ENCODE measurements at regions not wholly inside any gene's neighbourhood (a gene's known extent, or its start where the extent isn't known, plus 50 kb on each side); places are given as distances from the start of the nearest gene placed in this dataset.

DNA sequence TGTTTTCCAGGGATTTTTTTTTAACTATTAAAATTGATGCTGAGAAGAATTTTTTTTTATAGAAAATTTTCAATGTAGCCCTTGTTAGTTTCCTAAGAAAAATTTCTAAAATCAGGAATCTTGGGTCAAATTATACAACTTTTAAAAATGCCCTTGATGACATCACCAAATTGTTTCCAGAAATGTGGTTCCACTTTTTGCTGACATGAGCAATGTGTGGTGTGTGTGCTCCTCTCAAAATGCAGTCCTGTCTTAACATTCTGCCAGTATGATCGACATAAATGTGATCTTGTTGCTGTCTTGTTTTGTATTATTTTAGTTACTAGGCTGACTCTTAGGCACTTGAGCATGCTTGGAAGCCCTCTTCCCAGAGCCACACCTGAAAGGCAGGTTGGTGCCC lies 89.7 kb upstream of the ST6GAL2 start:
- in situ Hi-C loops (cut with HindIII; ENCODE audit: low sequenced_read_pairs), result no loop called here
- DNase-seq (ENCODE audit: low spot score), result no peak

DNA sequence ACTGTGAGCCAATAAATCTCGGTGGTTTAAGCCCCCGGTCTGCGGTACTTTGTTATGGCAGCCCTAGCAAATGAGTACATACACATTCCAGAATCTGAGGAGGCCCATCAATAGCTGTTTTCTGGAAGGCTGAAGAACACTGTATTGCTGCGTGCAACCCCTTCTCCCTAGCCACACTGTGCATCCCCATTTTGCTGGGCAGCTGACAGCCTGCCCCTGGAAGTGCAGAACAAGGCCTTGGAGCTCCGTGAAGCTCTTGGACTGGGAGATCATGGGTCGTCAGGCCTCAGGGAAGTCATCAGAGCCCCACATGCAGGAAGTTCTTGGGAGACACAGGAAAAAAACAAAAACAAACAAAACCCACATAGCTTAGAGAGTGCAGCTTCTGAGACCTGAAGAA lies 90.6 kb upstream of the ST6GAL2 start:
- no peak for DNase-seq (ENCODE audit: low spot score)
- in situ Hi-C loops (cut with HindIII; ENCODE audit: low sequenced_read_pairs), result no loop called here

DNA sequence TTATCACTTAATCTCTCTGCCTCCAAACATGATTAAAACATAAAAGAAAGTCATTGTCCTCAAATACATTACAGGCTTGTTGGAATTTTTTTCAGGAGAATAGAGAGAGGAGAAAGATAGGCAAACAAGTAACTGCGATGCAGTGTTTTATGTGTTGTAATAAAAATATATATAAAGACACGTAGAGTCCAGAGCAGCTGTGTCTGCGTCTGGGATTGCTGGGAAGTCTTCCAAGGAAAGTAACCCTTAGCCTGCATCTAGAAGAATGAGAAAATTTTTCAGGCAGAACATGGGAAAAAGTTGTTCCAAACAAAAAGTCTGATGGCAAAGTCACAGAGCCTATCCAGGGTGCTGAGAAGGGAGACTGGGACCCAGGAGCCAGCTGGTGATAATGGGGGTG lies 91.8 kb upstream of the ST6GAL2 start:
- in situ Hi-C loops (cut with HindIII; ENCODE audit: low sequenced_read_pairs), result no loop called here
- DNase-seq (ENCODE audit: low spot score), result no peak

DNA sequence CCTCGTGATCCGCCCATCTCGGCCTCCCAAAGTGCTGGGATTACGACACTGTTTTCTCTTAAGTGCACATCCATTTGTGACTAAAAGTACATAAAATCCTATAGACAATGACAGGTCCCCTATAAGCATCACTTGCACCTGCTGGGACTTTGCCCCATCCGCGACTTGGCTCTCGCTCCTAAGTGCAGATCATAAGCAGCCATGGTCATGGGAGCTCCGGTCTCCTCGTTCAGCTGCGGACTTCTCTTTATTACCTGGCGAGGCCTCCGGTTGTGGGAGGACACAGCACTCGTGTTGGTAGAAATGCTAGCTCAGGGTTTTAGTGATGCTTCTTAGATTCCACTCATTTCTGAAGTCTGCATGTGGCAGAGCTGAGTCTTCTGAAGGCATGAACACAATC lies 92.7 kb upstream of the ST6GAL2 start:
- DNase-seq (ENCODE audit: low spot score), result no peak
- in situ Hi-C loops (cut with HindIII; ENCODE audit: low sequenced_read_pairs), result no loop called here

DNA sequence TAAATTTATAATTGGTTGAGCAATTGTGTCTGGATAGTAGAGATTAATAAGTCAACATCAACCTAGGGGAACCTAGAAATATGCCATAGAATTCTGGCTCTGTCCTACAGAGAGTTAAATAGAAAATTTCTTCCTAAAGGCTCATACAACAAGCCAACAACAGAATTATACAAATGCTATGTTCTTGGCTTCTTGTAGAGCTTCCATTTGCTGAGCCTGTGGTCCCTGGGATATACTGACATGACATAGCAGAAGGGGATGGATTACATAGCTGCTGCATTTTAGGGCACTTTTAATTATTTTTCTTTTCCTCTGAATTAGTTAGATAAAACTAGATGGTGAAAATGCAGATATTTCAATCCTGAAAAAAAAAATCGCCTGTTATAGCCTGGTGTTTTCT lies 95.5 kb upstream of the ST6GAL2 start:
- in situ Hi-C loops (cut with HindIII; ENCODE audit: low sequenced_read_pairs), result no loop called here
- DNase-seq (ENCODE audit: low spot score), result no peak

DNA sequence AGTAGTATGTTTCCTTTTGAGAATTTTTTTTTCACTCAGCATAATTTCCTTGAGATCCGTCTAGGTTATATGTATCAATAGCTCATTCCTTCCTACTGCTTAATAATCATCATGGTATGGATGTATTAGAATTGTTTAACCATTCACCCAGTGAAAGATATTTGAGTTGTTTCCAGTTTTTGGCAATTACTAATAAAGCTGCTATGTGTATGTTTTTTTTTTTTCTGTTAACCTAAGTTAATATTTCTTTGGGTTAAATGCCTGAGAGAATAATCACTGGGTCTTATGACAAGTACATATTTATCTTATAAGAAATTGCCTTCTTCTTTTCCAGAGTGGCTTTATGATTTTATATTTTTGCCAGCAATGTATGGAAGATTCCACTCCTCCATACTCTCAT lies 96.4 kb upstream of the ST6GAL2 start:
- in situ Hi-C loops (cut with HindIII; ENCODE audit: low sequenced_read_pairs), result no loop called here
- no peak for DNase-seq (ENCODE audit: low spot score)

DNA sequence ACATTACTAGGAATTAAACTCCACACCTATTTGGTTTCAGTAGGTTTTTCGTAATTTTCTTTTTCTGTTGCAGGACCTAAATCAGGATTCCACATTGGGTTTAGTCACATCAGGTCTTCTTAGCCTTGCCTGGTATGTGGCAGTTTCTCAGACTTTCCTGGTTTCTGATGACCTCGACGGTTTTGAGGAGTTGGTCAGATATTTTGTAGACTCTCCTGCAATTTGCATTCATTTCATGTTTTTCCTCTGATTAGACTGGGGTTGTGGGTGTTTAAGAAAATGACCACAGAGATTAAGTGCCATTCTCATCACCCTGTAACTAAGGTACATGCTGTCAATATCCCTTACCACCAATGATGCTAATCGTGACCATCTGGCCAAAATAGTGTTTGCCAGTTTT lies 97.3 kb upstream of the ST6GAL2 start:
- no peak for DNase-seq (ENCODE audit: low spot score)
- in situ Hi-C loops (cut with HindIII; ENCODE audit: low sequenced_read_pairs), result no loop called here

DNA sequence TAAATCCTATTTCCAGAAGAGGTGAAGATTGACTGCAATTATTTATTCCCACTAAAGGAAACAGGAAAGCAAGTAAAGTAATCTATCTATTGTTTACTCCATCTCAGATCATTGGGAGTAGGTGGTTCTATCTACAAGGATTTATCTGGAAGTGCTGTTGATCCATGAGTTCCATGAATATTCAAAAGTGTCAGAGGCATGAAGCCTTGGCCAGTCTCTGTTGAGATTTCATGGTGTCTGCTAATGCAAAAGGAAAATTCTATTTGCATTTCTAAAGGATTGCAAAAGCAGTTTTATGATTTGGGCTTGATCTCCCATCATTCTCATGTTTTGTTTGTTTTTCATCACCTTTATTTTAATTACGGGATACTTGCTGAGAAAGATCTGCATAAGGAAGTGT lies 102.4 kb upstream of the ST6GAL2 start:
- no peak for DNase-seq (ENCODE audit: low spot score)
- in situ Hi-C loops (cut with HindIII; ENCODE audit: low sequenced_read_pairs), result no loop called here

DNA sequence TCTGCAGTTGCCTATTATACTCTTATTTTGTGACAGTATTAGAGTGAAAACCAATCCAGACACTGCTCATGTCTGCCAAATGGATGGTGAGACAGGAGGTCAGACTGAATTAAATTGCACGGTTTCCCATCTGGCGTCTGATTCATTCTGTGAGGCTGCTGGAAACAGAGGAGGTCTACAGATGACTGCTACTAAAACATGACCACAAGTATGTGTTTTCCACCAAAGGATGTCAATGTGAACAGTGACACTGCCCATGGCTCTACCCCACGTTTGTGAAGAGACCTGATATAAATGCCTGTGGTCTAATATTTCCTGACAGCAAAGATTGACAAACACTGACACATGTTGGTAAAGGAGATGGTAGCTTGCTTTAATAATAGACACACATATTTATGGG lies 104.3 kb upstream of the ST6GAL2 start:
- in situ Hi-C loops (cut with HindIII; ENCODE audit: low sequenced_read_pairs), result no loop called here
- DNase-seq (ENCODE audit: low spot score), result peak; percentile 13

DNA sequence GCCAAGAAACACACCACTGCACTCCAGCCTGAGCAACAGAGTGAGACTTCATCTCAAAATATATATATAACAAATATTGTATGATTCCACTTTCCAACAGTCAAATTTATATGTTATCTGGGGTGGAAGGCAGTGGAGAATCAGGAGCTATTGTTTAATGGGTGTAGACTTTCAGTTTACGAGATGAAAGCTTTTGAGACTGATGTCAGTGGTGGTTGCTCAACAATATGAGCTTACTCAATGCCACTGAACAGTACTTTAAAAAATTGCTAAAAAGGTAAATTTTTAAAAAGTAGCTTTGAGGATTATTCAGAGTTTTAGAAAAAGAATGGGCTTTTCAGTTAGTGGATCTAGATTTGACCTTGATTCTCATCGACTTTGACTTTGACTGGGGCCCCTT lies 105.9 kb upstream of the ST6GAL2 start:
- in situ Hi-C loops (cut with HindIII; ENCODE audit: low sequenced_read_pairs), result no loop called here
- no peak for DNase-seq (ENCODE audit: low spot score)

DNA sequence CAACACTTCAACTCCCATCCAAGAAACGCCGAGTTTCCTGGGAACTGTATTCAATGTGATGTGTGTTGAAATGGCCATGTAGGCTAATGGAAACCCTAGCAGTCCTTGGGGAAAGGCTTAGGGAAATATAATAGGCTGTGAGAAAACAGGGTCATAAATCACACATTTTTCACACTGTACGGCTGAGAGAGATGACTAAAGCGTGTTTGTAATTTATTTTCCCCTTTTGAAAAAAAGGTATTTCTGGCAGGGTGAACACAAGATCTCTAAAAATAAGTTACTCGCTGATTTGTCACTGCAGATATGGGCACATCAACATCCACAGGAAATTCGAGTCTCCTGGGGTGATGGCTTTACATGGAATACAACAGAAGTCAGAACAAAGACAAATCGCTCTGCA lies 109.6 kb upstream of the ST6GAL2 start:
- DNase-seq (ENCODE audit: low spot score), result peak; percentile 5
- in situ Hi-C loops (cut with HindIII; ENCODE audit: low sequenced_read_pairs), result no loop called here

DNA sequence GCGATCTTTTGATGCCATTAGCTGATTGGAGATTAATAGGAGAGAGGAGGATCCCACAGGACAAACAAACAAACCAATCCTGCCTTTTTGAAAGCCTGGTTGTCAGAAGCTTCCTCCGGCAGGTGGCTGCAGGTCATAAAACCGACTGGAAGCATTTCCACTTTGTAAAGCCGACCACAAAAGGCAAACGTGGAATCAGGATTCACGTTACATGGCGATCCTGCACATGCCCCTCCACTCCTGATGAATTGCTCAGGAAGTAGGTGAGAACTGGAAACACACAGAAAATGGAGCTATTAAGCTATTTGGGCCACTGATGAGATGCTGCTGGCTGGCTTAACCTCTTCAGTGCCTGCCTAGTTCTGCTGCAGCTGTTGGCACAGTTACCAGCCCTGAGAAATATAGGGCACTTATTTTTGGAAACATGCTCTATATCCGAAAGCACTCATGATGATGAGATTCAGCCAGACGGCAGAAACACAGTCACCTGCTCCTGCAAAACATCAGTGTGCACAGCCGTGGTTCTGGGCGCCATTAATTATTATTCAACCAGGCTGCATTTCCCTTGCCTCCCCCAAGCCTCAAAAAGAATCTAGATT lies 110.3 kb upstream of the ST6GAL2 start:
- in situ Hi-C loops (cut with HindIII; ENCODE audit: low sequenced_read_pairs), result no loop called here
- peak; percentile 37 for DNase-seq (ENCODE audit: low spot score)

DNA sequence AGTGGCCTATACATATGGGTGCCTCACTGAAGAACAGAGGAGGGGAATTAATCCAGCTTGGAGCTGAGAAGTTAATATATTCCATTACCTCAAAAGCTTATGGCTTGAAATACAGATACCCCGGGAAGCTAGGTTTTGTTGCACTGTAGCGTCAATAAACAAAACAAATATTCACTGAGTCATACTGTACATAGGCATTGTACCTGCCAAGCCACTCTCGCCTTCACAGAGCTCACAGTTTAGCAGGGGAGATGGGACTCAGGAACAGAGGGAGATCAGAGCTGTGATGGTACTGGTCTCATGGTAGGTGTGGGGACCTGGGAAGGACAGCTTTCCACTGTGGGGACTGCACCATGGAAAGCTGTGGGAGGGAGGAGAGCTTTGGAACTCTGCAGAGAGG lies 111.2 kb upstream of the ST6GAL2 start:
- no peak for DNase-seq (ENCODE audit: low spot score)
- in situ Hi-C loops (cut with HindIII; ENCODE audit: low sequenced_read_pairs), result no loop called here

DNA sequence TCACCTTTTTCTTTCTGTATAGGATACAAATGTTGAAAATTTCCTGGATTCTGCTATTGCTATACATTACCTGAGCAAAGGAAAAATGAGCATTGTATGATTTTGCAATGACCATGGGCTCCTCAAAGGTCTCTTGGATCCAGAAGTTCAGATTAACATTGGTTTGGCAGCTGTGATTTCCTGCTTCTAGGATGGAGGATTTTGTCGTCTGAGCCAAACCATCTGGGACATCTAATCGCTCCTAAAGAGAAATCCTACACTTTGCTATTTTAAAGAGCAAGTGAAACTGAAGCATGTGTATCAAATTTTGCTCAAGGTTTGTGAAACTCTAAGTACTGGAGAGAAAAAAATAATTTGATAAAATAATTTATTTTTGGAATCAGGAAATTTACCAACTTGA lies 115.1 kb upstream of the ST6GAL2 start:
- no peak for DNase-seq (ENCODE audit: low spot score)
- in situ Hi-C loops (cut with HindIII; ENCODE audit: low sequenced_read_pairs), result no loop called here

DNA sequence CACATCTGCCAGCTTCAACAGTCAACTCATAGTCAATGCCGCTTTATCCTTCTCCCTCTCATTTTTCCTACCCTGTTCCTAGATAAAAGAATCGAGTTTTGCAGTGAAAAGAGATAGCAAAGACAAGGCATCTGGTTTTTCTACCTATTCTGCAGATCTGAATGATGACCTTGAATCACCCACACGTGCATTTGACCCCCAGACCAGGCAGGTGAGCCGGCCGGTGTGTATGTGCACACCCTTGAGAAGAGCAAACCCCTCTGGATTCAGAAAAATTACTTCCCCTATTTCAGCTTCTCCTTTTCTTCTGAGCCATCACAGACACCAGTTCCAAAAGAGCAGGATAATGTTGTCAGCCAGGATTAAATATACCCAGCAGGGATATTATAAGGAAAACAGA lies 115.6 kb upstream of the ST6GAL2 start:
- in situ Hi-C loops (cut with HindIII; ENCODE audit: low sequenced_read_pairs), result no loop called here

DNA sequence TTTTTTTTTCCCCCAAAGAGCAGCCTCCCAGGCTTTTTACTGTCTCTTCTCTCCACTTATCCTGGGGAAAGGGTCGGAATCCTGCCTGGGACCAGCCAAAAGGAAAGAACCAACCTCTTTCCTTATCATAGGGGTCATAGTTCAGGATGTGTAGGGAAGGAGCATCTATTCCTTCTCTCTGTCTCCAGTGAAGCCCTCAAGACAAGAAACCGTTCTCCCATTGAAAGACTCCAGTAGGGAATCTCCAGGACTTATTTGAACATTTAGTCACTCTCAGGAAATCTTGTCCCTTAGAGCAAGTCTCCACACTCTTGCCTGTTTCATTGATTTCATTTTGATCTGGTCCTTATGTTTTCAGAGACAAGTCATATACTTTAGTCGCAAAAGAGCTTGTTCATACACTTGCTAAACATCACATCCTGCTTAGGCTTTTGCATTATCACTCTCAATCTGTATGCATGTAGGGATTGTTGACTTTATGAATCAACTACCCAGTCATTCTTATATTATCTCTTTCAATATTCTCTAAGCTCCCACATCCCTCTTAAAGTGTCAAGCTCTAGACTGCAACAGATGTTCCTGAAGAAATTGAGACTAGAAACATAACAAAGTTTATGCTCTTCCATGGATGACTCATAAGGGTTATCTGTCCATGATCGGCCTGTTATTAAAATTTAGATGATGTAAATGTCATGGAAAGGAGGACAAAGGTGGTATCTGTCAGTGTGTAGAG lies 116.2 kb upstream of the ST6GAL2 start:
- in situ Hi-C loops (cut with HindIII; ENCODE audit: low sequenced_read_pairs), result no loop called here
- no peak for DNase-seq (ENCODE audit: low spot score)

More for the DNA sequence above, 115.6 kb upstream of the ST6GAL2 start:
- no peak for DNase-seq (ENCODE audit: low spot score)

DNA sequence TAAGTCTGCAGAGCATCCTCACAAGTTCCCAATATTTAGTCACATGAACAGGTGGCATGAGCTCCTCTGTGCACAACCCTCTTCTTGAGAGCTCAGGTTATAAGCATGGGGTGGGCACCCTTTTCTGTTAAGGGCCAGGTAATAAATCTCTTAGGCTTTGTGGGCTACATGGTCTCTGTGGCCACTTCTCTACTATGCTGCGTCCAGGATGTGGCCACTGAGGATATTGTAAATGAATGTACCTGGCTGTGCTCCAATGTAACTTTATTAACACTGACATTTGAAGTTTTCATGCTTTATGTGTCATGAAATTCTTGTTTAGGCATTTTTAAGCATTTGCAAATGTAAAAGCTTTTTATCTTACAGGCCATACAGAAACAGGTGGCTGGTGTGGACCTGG lies 116.8 kb upstream of the ST6GAL2 start:
- in situ Hi-C loops (cut with HindIII; ENCODE audit: low sequenced_read_pairs), result no loop called here
- no peak for DNase-seq (ENCODE audit: low spot score)

DNA sequence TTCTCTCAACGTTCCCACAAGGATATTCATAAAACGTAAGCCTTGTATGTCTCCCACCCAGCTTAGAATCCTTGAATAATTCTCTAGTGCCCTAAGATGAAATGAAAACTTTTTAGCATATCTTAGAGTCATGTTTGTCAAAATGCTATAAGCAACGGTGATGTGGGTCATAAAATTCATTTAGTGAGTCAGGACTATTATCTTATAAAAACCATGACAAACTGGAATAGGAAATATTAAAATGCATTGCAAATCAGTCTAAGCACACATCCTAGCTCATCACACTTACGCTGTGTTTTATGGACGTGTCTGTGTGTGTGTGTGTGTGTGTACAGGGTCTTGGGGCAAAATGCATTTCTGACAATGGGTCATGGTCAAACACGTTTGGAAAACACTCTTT lies 119.9 kb upstream of the ST6GAL2 start:
- in situ Hi-C loops (cut with HindIII; ENCODE audit: low sequenced_read_pairs), result no loop called here

DNA sequence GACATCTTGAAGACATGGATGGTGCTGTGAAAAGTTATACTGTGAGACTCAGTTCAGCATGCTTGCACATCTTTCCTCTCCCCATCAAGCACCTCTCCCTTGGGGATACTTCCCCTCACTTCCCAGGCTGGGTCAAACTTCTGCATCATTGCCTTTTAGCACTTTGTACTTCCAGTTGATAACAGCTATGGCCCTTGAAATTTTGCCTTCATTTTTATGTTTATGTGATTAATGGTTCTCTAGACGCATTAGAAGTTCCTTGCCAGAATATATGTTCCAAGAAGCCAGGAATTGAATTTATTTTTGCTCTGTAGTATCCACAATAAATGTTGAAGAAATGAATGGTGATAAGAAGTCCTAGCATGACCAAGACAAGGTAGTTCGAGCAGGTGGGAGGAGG lies 120.9 kb upstream of the ST6GAL2 start:
- in situ Hi-C loops (cut with HindIII; ENCODE audit: low sequenced_read_pairs), result no loop called here
- DNase-seq (ENCODE audit: low spot score), result no peak

More for the DNA sequence above, 119.9 kb upstream of the ST6GAL2 start:
- no peak for DNase-seq (ENCODE audit: low spot score)

DNA sequence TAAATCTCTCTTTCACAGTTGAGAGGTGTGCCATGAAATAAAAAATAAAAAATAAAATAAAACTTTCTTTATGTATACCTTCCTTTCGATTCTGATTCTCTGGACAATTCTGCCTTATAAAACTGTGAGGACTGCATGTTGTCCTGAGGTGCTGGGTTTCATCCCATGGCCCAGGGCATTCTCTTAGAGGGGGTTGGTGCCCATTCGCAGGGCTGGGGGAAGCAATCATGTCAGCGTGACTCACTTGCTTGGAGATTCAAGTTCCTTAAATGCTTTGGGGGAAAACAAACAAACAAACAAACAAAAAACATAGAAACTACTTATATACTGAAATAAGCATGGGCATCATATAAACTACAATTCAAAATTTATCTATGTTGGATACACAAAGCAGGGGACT lies 122.0 kb upstream of the ST6GAL2 start:
- no peak for DNase-seq (ENCODE audit: low spot score)
- in situ Hi-C loops (cut with HindIII; ENCODE audit: low sequenced_read_pairs), result no loop called here

DNA sequence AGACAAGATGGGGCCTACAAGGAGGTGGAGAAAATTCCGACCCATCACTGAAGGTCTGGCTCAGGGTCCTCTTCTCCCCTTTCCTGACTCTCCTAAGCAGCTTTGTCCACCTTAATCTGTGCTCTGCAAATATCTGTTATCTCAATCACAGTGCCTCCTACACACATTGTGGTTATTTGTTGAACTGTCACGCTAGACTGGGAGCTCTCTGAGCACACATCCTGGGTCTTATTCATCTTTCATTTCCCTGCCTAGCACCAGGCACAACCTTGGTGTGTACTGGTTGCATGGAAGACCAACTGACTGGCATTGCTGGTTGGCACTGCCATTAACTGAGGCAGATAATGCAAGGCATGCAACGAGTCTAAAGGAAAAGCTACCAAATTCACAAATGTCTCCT lies 122.9 kb upstream of the ST6GAL2 start:
- DNase-seq (ENCODE audit: low spot score), result no peak
- in situ Hi-C loops (cut with HindIII; ENCODE audit: low sequenced_read_pairs), result no loop called here
